ENCODE measurements at regions not wholly inside any gene's neighbourhood (a gene's known extent, or its start where the extent isn't known, plus 50 kb on each side); places are given as distances from the start of the nearest gene placed in this dataset.

GRCh38 chr16:48089053-48089792 is 66.6 kb downstream of the ABCC12 start:
- no peaks in the 10 kb centered on the region for H3K27me3 ChIP-seq (ENCODE audit: low read length)
- peak overlapping the region; percentile 77 for H3K4me2 ChIP-seq (ENCODE audit: low read depth, low read length, poor library complexity, severe bottlenecking)
- H3K9me2 ChIP-seq (replicated peaks; ENCODE audit: insufficient read depth, low read length): no peaks in the 10 kb centered on the region
- peak; percentile 68 for DNase-seq
- H3K4me3 ChIP-seq (ENCODE audit: low read length): peak overlapping the region; percentile 29
- peak overlapping the region; percentile 4; the same call in 1 of the 2 replicates for H2AFZ ChIP-seq (ENCODE audit: low read length)
- H3K9ac ChIP-seq (ENCODE audit: low read length): peak overlapping the region; percentile 32
- peaks cover 57% of the 10 kb centered on the region for H3K4me1 ChIP-seq (ENCODE audit: low read length)
- H4K20me1 ChIP-seq (ENCODE audit: insufficient read depth, low read depth, low read length): no peaks in the 10 kb centered on the region
- no peaks in the 10 kb centered on the region for H3K36me3 ChIP-seq (ENCODE audit: insufficient read depth, low read length)
- no peaks in the 10 kb centered on the region for H3K79me2 ChIP-seq (ENCODE audit: low read length)
- H3K27ac ChIP-seq (ENCODE audit: low read length): peak overlapping the region; percentile 42
- no peaks in the 10 kb centered on the region for H3K9me3 ChIP-seq (ENCODE audit: low read length)

- DNase-seq: no peak
- no peaks in the 10 kb centered on the region for H3K9me2 ChIP-seq (replicated peaks; ENCODE audit: insufficient read depth, low read length)
- H3K9ac ChIP-seq (ENCODE audit: low read length): no peak overlapping the region
- no peak overlapping the region for H3K4me2 ChIP-seq (ENCODE audit: low read depth, low read length, poor library complexity, severe bottlenecking)
- no peaks in the 10 kb centered on the region for H3K9me3 ChIP-seq (ENCODE audit: low read length)
- no peaks in the 10 kb centered on the region for H3K36me3 ChIP-seq (ENCODE audit: insufficient read depth, low read length)
- peaks cover 50% of the 10 kb centered on the region for H3K4me1 ChIP-seq (ENCODE audit: low read length)
- H3K79me2 ChIP-seq (ENCODE audit: low read length): no peaks in the 10 kb centered on the region
- H3K27me3 ChIP-seq (ENCODE audit: low read length): no peaks in the 10 kb centered on the region
- H2AFZ ChIP-seq (ENCODE audit: low read length): no peak overlapping the region
- H3K4me3 ChIP-seq (ENCODE audit: low read length): no peak overlapping the region
- H4K20me1 ChIP-seq (ENCODE audit: insufficient read depth, low read depth, low read length): no peaks in the 10 kb centered on the region
- H3K27ac ChIP-seq (ENCODE audit: low read length): no peak overlapping the region
Observed at GRCh38 chr16:48087639-48088038, 68.2 kb downstream of the ABCC12 start.

GRCh38 chr16:48086422-48086821 is 69.4 kb downstream of the ABCC12 start:
- no peak for DNase-seq
- H4K20me1 ChIP-seq (ENCODE audit: insufficient read depth, low read depth, low read length): no peaks in the 10 kb centered on the region
- no peaks in the 10 kb centered on the region for H3K27me3 ChIP-seq (ENCODE audit: low read length)
- H3K9ac ChIP-seq (ENCODE audit: low read length): no peak overlapping the region
- H3K27ac ChIP-seq (ENCODE audit: low read length): no peak overlapping the region
- no peaks in the 10 kb centered on the region for H3K36me3 ChIP-seq (ENCODE audit: insufficient read depth, low read length)
- no peak overlapping the region for H2AFZ ChIP-seq (ENCODE audit: low read length)
- no peak overlapping the region for H3K4me2 ChIP-seq (ENCODE audit: low read depth, low read length, poor library complexity, severe bottlenecking)
- H3K4me1 ChIP-seq (ENCODE audit: low read length): peaks cover 44% of the 10 kb centered on the region
- H3K4me3 ChIP-seq (ENCODE audit: low read length): no peak overlapping the region
- H3K9me2 ChIP-seq (replicated peaks; ENCODE audit: insufficient read depth, low read length): no peaks in the 10 kb centered on the region
- H3K9me3 ChIP-seq (ENCODE audit: low read length): no peaks in the 10 kb centered on the region
- no peaks in the 10 kb centered on the region for H3K79me2 ChIP-seq (ENCODE audit: low read length)

- H3K9ac ChIP-seq (ENCODE audit: low read length): no peak overlapping the region
- no peaks in the 10 kb centered on the region for H4K20me1 ChIP-seq (ENCODE audit: insufficient read depth, low read depth, low read length)
- H3K9me3 ChIP-seq (ENCODE audit: low read length): no peaks in the 10 kb centered on the region
- H3K4me3 ChIP-seq (ENCODE audit: low read length): no peak overlapping the region
- H2AFZ ChIP-seq (ENCODE audit: low read length): no peak overlapping the region
- no peaks in the 10 kb centered on the region for H3K36me3 ChIP-seq (ENCODE audit: insufficient read depth, low read length)
- H3K79me2 ChIP-seq (ENCODE audit: low read length): no peaks in the 10 kb centered on the region
- no peaks in the 10 kb centered on the region for H3K9me2 ChIP-seq (replicated peaks; ENCODE audit: insufficient read depth, low read length)
- no peak for DNase-seq
- H3K4me2 ChIP-seq (ENCODE audit: low read depth, low read length, poor library complexity, severe bottlenecking): no peak overlapping the region
- H3K4me1 ChIP-seq (ENCODE audit: low read length): peaks cover 39% of the 10 kb centered on the region
- H3K27me3 ChIP-seq (ENCODE audit: low read length): no peaks in the 10 kb centered on the region
- no peak overlapping the region for H3K27ac ChIP-seq (ENCODE audit: low read length)
Observed at GRCh38 chr16:48085729-48086128, 70.1 kb downstream of the ABCC12 start.

GRCh38 chr16:48084826-48085225 is 71.0 kb downstream of the ABCC12 start:
- Histone ChIP-seq H3K4me3 (ENCODE audit: low read length) (no peak overlapping the region), H3K27ac (ENCODE audit: low read length) (no peak overlapping the region), H3K4me1 (ENCODE audit: low read length) (peaks cover 31% of the 10 kb centered on the region), H3K27me3 (ENCODE audit: low read length) (no peaks in the 10 kb centered on the region), H3K9ac (ENCODE audit: low read length) (no peak overlapping the region), H3K4me2 (ENCODE audit: low read depth, low read length, poor library complexity, severe bottlenecking) (no peak overlapping the region), H3K79me2 (ENCODE audit: low read length) (no peaks in the 10 kb centered on the region), H3K9me3 (ENCODE audit: low read length) (no peaks in the 10 kb centered on the region), H2AFZ (ENCODE audit: low read length) (no peak overlapping the region), H4K20me1 (ENCODE audit: insufficient read depth, low read depth, low read length) (no peaks in the 10 kb centered on the region), H3K36me3 (ENCODE audit: insufficient read depth, low read length) (no peaks in the 10 kb centered on the region), H3K9me2 (replicated peaks; ENCODE audit: insufficient read depth, low read length) (no peaks in the 10 kb centered on the region)
- DNase-seq: no peak

GRCh38 chr16:48082516-48082915 is 73.3 kb downstream of the ABCC12 start:
- Histone ChIP-seq H3K27me3 (ENCODE audit: low read length) (no peaks in the 10 kb centered on the region), H3K9me3 (ENCODE audit: low read length) (no peaks in the 10 kb centered on the region), H3K4me2 (ENCODE audit: low read depth, low read length, poor library complexity, severe bottlenecking) (no peak overlapping the region), H2AFZ (ENCODE audit: low read length) (no peak overlapping the region), H3K36me3 (ENCODE audit: insufficient read depth, low read length) (no peaks in the 10 kb centered on the region), H3K4me3 (ENCODE audit: low read length) (no peak overlapping the region), H3K9ac (ENCODE audit: low read length) (no peak overlapping the region), H3K9me2 (replicated peaks; ENCODE audit: insufficient read depth, low read length) (no peaks in the 10 kb centered on the region), H3K4me1 (ENCODE audit: low read length) (peaks cover 14% of the 10 kb centered on the region), H4K20me1 (ENCODE audit: insufficient read depth, low read depth, low read length) (no peaks in the 10 kb centered on the region), H3K79me2 (ENCODE audit: low read length) (no peaks in the 10 kb centered on the region), H3K27ac (ENCODE audit: low read length) (no peak overlapping the region)
- no peak for DNase-seq

- H3K4me2 ChIP-seq (ENCODE audit: low read depth, low read length, poor library complexity, severe bottlenecking): no peak overlapping the region
- no peaks in the 10 kb centered on the region for H3K9me3 ChIP-seq (ENCODE audit: low read length)
- no peak overlapping the region for H2AFZ ChIP-seq (ENCODE audit: low read length)
- no peak overlapping the region for H3K27ac ChIP-seq (ENCODE audit: low read length)
- no peaks in the 10 kb centered on the region for H3K9me2 ChIP-seq (replicated peaks; ENCODE audit: insufficient read depth, low read length)
- no peak overlapping the region for H3K4me3 ChIP-seq (ENCODE audit: low read length)
- H3K4me1 ChIP-seq (ENCODE audit: low read length): peaks cover 17% of the 10 kb centered on the region
- no peak for DNase-seq
- H4K20me1 ChIP-seq (ENCODE audit: insufficient read depth, low read depth, low read length): no peaks in the 10 kb centered on the region
- no peaks in the 10 kb centered on the region for H3K79me2 ChIP-seq (ENCODE audit: low read length)
- no peak overlapping the region for H3K9ac ChIP-seq (ENCODE audit: low read length)
- H3K27me3 ChIP-seq (ENCODE audit: low read length): no peaks in the 10 kb centered on the region
- no peaks in the 10 kb centered on the region for H3K36me3 ChIP-seq (ENCODE audit: insufficient read depth, low read length)
Observed at GRCh38 chr16:48081656-48082055, 74.1 kb downstream of the ABCC12 start.

- Histone ChIP-seq H3K4me3 (ENCODE audit: low read length) (no peak overlapping the region), H3K9ac (ENCODE audit: low read length) (no peak overlapping the region), H3K36me3 (ENCODE audit: insufficient read depth, low read length) (no peaks in the 10 kb centered on the region), H4K20me1 (ENCODE audit: insufficient read depth, low read depth, low read length) (no peaks in the 10 kb centered on the region), H3K27ac (ENCODE audit: low read length) (no peak overlapping the region), H3K27me3 (ENCODE audit: low read length) (no peaks in the 10 kb centered on the region), H2AFZ (ENCODE audit: low read length) (no peak overlapping the region), H3K9me2 (replicated peaks; ENCODE audit: insufficient read depth, low read length) (no peaks in the 10 kb centered on the region), H3K9me3 (ENCODE audit: low read length) (no peaks in the 10 kb centered on the region), H3K4me2 (ENCODE audit: low read depth, low read length, poor library complexity, severe bottlenecking) (peak overlapping the region; percentile 51), H3K79me2 (ENCODE audit: low read length) (no peaks in the 10 kb centered on the region), H3K4me1 (ENCODE audit: low read length) (peaks cover 21% of the 10 kb centered on the region)
- no peak for DNase-seq
Observed at GRCh38 chr16:48076455-48077012, 79.3 kb downstream of the ABCC12 start.

Measured in Karpas-422 (cell line).